ENCODE measurements at regions not wholly inside any gene's neighbourhood (a gene's known extent, or its start where the extent isn't known, plus 50 kb on each side); places are given as distances from the start of the nearest gene placed in this dataset.
"Not testable (repeated sequence)": the region's sequence is repeated elsewhere in the genome, so short reads cannot be mapped to it uniquely, and the experiment has no call there.

- ATAC-seq, result no peak
- intact Hi-C loops (cut with DNase I, micrococcal nuclease), result no loop called here
Measured at GRCh38 chr3:72278349-72279067, 493.6 kb upstream of the PROK2 start.

GRCh38 chr3:72277710-72278109 is 492.8 kb upstream of the PROK2 start:
- DNase-seq, result no peak
- no peak for ATAC-seq
- intact Hi-C loops (cut with DNase I, micrococcal nuclease), result no loop called here

More at GRCh38 chr3:72278349-72279067, 493.6 kb upstream of the PROK2 start:
- no peak for DNase-seq

GRCh38 chr3:72276806-72277205 is 491.9 kb upstream of the PROK2 start:
- intact Hi-C loops (cut with DNase I, micrococcal nuclease), result no loop called here
- DNase-seq (no peak), ATAC-seq (no peak)

GRCh38 chr3:72275331-72275751 is 490.4 kb upstream of the PROK2 start:
- no peak for ATAC-seq
- intact Hi-C loops (cut with DNase I, micrococcal nuclease), result no loop called here

GRCh38 chr3:72274493-72275330 is 489.8 kb upstream of the PROK2 start:
- ATAC-seq (peak; percentile 86), DNase-seq (peak; percentile 59 to 75)
- intact Hi-C loops (cut with DNase I, micrococcal nuclease), result no loop called here

More at GRCh38 chr3:72275331-72275751, 490.4 kb upstream of the PROK2 start:
- no peak for DNase-seq

GRCh38 chr3:72273615-72274014 is 488.7 kb upstream of the PROK2 start:
- intact Hi-C loops (cut with DNase I, micrococcal nuclease), result no loop called here
- ATAC-seq (no peak), DNase-seq (no peak)

GRCh38 chr3:72272356-72272755 is 487.4 kb upstream of the PROK2 start:
- DNase-seq (no peak), ATAC-seq (no peak)
- intact Hi-C loops (cut with DNase I, micrococcal nuclease), result no loop called here

- no peak for DNase-seq
- no peak for ATAC-seq
- intact Hi-C loops (cut with DNase I, micrococcal nuclease), result no loop called here
Measured at GRCh38 chr3:72271923-72272322, 487.0 kb upstream of the PROK2 start.

- ATAC-seq (no peak), DNase-seq (no peak)
- intact Hi-C loops (cut with DNase I, micrococcal nuclease), result no loop called here
Measured at GRCh38 chr3:72271216-72271615, 486.3 kb upstream of the PROK2 start.

- DNase-seq (no peak), ATAC-seq (no peak)
- intact Hi-C loops (cut with DNase I, micrococcal nuclease), result no loop called here
Measured at GRCh38 chr3:72270730-72271129, 485.8 kb upstream of the PROK2 start.

GRCh38 chr3:72270072-72270681 is 485.2 kb upstream of the PROK2 start:
- intact Hi-C loops (cut with DNase I, micrococcal nuclease), result no loop called here

GRCh38 chr3:72269475-72269874 is 484.5 kb upstream of the PROK2 start:
- intact Hi-C loops (cut with DNase I, micrococcal nuclease), result no loop called here
- ATAC-seq (no peak), DNase-seq (no peak)

More at GRCh38 chr3:72270072-72270681, 485.2 kb upstream of the PROK2 start:
- ATAC-seq (peak; percentile 82), DNase-seq (peak; percentile 66 to 86)

- intact Hi-C loops (cut with DNase I, micrococcal nuclease); DNase-seq; ATAC-seq: not testable (repeated sequence)
Measured at GRCh38 chr3:72266921-72267524, 482.1 kb upstream of the PROK2 start.

- DNase-seq, result no peak
- intact Hi-C loops (cut with DNase I, micrococcal nuclease), result no loop called here
- no peak for ATAC-seq
Measured at GRCh38 chr3:72266016-72266370, 481.0 kb upstream of the PROK2 start.

- intact Hi-C loops (cut with DNase I, micrococcal nuclease), result no loop called here
- DNase-seq (no peak), ATAC-seq (peak; percentile 38)
Measured at GRCh38 chr3:72265256-72266015, 480.5 kb upstream of the PROK2 start.

- intact Hi-C loops (cut with DNase I, micrococcal nuclease), result no loop called here
- no peak for ATAC-seq
- no peak for DNase-seq
Measured at GRCh38 chr3:72263223-72263990, 478.5 kb upstream of the PROK2 start.

GRCh38 chr3:72262736-72263135 is 477.8 kb upstream of the PROK2 start:
- DNase-seq (no peak), ATAC-seq (no peak)
- intact Hi-C loops (cut with DNase I, micrococcal nuclease), result no loop called here

All from left colon (tissue), 2 donors.